Fibroblast of mammary gland (primary cell): ENCODE measurements at regions not wholly inside any gene's neighbourhood (a gene's known extent, or its start where the extent isn't known, plus 50 kb on each side); places are given as distances from the start of the nearest gene placed in this dataset.

Experiments
- DNase-seq: peaks from one replicate; pipeline ENCODE4 v3.0.0-alpha.2; 2010; ENCODE audit warnings: low read depth
- H3K4me3 ChIP-seq: 2 replicates; pipeline ENCODE4 v1.5.1; 2011; ENCODE audit warnings: low read depth, mild to moderate bottlenecking, low read length, moderate library complexity; ENCODE audit not compliant: control insufficient read depth
- CTCF ChIP-seq: conservative IDR thresholded peaks from 2 replicates; pipeline ENCODE4 v1.5.1; 2011; ENCODE audit warnings: low read depth, low read length, inconsistent platforms; ENCODE audit not compliant: control insufficient read depth, insufficient read depth

- H3K4me3 ChIP-seq: no peak overlapping the region
- TF ChIP-seq CTCF: no peak
- no peak for DNase-seq
Measured at GRCh38 chr3:153426803-153427202, 264.8 kb downstream of the RAP2B start.

GRCh38 chr3:153429821-153430220 lies 267.8 kb downstream of the RAP2B start:
- peak; percentile 7 for DNase-seq
- H3K4me3 ChIP-seq: no peak overlapping the region
- no peak for TF ChIP-seq CTCF

GRCh38 chr3:153431076-153431475 lies 269.1 kb downstream of the RAP2B start:
- H3K4me3 ChIP-seq: no peak overlapping the region
- no peak for DNase-seq
- TF ChIP-seq CTCF: no peak

- no peak for DNase-seq
- no peak overlapping the region for H3K4me3 ChIP-seq
Measured at GRCh38 chr3:153437666-153438065, 275.6 kb downstream of the RAP2B start.

GRCh38 chr3:153438271-153438670 lies 276.2 kb downstream of the RAP2B start:
- no peak for TF ChIP-seq CTCF
- H3K4me3 ChIP-seq: no peak overlapping the region
- no peak for DNase-seq

More at GRCh38 chr3:153437666-153438065, 275.6 kb downstream of the RAP2B start:
- no peak for TF ChIP-seq CTCF

GRCh38 chr3:153439780-153440179 lies 277.8 kb downstream of the RAP2B start:
- TF ChIP-seq CTCF: peak; percentile 24
- peak; percentile 15 for DNase-seq
- no peak overlapping the region for H3K4me3 ChIP-seq

GRCh38 chr3:153440311-153440710 lies 278.3 kb downstream of the RAP2B start:
- TF ChIP-seq CTCF: no peak
- no peak for DNase-seq
- H3K4me3 ChIP-seq: no peak overlapping the region
